ENCODE measurements at regions not wholly inside any gene's neighbourhood (a gene's known extent, or its start where the extent isn't known, plus 50 kb on each side); places are given as distances from the start of the nearest gene placed in this dataset.

DNA sequence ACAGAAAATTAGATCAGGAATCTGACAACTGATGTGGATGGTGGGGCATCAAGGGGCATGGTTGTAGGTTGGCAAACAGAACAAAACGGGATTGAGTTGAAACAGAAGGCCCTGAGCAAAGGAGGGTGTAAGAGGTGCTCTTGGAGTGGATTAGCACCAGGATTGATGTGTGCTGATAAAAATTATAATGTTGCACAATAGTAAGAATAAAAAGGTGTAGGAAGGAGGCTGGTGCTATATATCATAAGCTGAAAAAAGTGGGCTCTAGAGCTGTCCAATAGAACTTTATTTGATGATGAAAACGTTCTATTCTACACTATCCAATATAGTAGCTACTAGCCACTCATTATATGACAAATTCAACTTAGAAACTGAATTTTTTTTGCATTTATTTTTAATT lies 263.1 kb upstream of the GYPC start:
- Histone ChIP-seq H3K27me3 (no peaks in the 10 kb centered on the region), H3K4me3 (no peak overlapping the region), H3K27ac (no peak overlapping the region), H3K9me3 (no peaks in the 10 kb centered on the region), H3K4me1 (no peaks in the 10 kb centered on the region), H3K36me3 (no peaks in the 10 kb centered on the region)
- ATAC-seq = no peak
- DNase-seq = no peak
- intact Hi-C loops (cut with DNase I; ENCODE audit: low total_unique reads) (no loop called here), in situ Hi-C loops (cut with MboI; ENCODE audit: low sequenced_read_pairs in 4 of 4) (no loop called here)
- no peak for TF ChIP-seq POLR2A (IDR thresholded peaks at IDR 0.05)
- TF ChIP-seq, protein P1, sequence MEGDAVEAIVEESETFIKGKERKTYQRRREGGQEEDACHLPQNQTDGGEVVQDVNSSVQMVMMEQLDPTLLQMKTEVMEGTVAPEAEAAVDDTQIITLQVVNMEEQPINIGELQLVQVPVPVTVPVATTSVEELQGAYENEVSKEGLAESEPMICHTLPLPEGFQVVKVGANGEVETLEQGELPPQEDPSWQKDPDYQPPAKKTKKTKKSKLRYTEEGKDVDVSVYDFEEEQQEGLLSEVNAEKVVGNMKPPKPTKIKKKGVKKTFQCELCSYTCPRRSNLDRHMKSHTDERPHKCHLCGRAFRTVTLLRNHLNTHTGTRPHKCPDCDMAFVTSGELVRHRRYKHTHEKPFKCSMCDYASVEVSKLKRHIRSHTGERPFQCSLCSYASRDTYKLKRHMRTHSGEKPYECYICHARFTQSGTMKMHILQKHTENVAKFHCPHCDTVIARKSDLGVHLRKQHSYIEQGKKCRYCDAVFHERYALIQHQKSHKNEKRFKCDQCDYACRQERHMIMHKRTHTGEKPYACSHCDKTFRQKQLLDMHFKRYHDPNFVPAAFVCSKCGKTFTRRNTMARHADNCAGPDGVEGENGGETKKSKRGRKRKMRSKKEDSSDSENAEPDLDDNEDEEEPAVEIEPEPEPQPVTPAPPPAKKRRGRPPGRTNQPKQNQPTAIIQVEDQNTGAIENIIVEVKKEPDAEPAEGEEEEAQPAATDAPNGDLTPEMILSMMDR (IDR thresholded peaks at IDR 0.05 in 4 of 5, conservative IDR thresholded peaks at IDR 0.05 in 1 of 5) = no peak

DNA sequence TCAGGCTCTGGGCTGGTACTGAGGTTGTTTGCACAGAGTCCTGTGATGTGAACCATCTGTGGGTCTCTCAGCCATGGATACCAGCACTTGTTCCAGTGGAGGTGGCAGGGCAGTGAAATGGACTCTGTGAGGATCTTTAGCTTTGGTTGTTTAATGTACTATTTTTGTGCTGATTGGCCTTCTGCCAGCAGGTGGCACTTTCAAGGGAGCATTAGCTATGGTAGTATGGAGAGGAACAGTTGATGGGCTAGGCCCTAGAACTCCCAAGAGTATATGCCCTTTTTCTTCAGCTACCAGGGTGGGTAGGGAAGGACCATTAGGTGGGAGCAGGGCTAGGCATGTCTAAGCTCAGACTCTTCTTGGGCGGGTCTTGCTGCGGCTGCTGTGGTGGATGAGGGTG lies 257.0 kb upstream of the GYPC start:
- Histone ChIP-seq H3K27ac (no peak overlapping the region), H3K9me3 (no peaks in the 10 kb centered on the region), H3K4me3 (no peak overlapping the region), H3K4me1 (no peaks in the 10 kb centered on the region), H3K27me3 (no peaks in the 10 kb centered on the region), H3K36me3 (no peaks in the 10 kb centered on the region)
- intact Hi-C loops (cut with DNase I; ENCODE audit: low total_unique reads) (no loop called here), in situ Hi-C loops (cut with MboI; ENCODE audit: low sequenced_read_pairs in 4 of 4) (no loop called here)
- TF ChIP-seq, protein P1 (IDR thresholded peaks at IDR 0.05 in 4 of 5, conservative IDR thresholded peaks at IDR 0.05 in 1 of 5) = no peak
- no peak for TF ChIP-seq POLR2A (IDR thresholded peaks at IDR 0.05)
- DNase-seq (no peak), ATAC-seq (no peak)

DNA sequence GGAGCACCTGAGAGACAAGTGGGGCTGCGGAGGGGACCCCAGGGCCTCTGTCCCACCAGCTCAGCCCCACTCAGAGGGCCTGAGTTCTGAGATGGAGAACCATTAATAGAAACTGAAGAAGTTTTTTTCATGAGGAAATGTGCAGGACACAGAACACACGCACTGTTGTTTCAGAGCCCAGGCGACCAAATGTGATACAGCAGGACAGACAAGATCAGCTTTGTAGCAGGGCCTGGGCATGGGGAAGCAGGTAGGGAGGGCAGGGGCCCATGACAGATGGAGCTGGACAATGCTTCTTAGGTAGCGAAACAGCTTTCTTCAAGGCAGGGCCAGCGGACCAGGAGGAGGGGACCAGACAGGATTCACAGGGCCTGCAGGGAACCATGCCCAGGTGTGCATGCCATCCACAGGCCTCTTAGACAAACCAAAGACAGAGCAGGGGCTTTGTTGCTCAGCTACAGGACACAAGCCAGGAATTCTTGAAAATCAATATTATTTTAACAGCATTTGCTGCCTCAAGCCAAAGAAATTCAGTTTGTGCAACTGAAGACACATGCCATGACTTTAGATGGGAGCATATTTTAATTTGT lies 252.8 kb upstream of the GYPC start:
- H3K4me3 ChIP-seq = no peak overlapping the region
- no peaks in the 10 kb centered on the region for H3K36me3 ChIP-seq
- no peaks in the 10 kb centered on the region for H3K27me3 ChIP-seq
- DNase-seq (no peak), ATAC-seq (no peak)
- in situ Hi-C loops (cut with MboI; ENCODE audit: low sequenced_read_pairs in 4 of 4) (no loop called here), intact Hi-C loops (cut with DNase I; ENCODE audit: low total_unique reads) (no loop called here)
- no peaks in the 10 kb centered on the region for H3K4me1 ChIP-seq
- TF ChIP-seq, protein P1 (IDR thresholded peaks at IDR 0.05 in 4 of 5, conservative IDR thresholded peaks at IDR 0.05 in 1 of 5) = no peak
- TF ChIP-seq POLR2A (IDR thresholded peaks at IDR 0.05) = no peak
- H3K9me3 ChIP-seq = no peaks in the 10 kb centered on the region
- H3K27ac ChIP-seq = no peak overlapping the region

DNA sequence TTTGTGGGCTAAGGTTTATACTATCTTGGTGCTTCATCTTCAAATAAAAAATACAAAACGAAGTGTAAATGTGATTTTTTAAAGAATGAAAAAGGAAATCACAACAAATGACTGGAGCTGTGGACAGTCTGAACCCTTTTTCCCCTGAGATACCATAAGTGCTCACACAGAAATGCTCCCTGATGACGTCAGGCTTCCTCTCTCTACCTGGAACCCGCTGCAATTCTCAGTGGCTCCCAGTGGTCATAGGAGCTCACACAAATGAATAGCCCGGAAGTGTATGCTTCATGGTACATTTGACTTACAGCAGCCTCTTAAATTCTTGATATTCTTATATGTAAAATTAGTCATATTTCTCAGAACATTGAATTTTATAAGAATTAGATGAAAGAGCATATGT lies 249.7 kb upstream of the GYPC start:
- DNase-seq (no peak), ATAC-seq (no peak)
- TF ChIP-seq, protein P1 (IDR thresholded peaks at IDR 0.05 in 4 of 5, conservative IDR thresholded peaks at IDR 0.05 in 1 of 5) = no peak
- no peak for TF ChIP-seq POLR2A (IDR thresholded peaks at IDR 0.05)
- no peaks in the 10 kb centered on the region for H3K27me3 ChIP-seq
- in situ Hi-C loops (cut with MboI; ENCODE audit: low sequenced_read_pairs in 4 of 4) (no loop called here), intact Hi-C loops (cut with DNase I; ENCODE audit: low total_unique reads) (no loop called here)
- no peak overlapping the region for H3K4me3 ChIP-seq
- H3K4me1 ChIP-seq = no peaks in the 10 kb centered on the region
- no peak overlapping the region for H3K27ac ChIP-seq
- no peaks in the 10 kb centered on the region for H3K36me3 ChIP-seq
- no peaks in the 10 kb centered on the region for H3K9me3 ChIP-seq

DNA sequence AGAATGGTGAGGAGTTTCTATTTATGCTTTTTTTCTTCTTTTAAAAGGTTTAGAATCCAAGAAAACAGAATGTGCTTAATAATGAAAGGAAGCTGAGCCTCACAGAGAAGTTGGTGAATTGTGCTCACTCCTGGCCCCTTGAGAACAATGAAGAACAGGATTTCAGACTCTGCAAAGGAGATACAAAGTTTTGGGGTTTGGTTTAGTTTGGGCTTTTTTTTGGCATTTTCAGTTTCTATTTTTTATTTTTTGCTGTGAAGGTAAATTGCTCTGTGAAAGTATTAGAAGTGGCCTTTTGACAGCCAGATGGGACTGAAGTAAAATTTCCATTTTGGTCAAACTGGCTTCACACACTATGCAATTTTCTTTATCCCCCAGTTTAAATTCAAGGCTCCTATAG lies 247.3 kb upstream of the GYPC start:
- H3K36me3 ChIP-seq = no peaks in the 10 kb centered on the region
- ATAC-seq (no peak), DNase-seq (no peak)
- no peaks in the 10 kb centered on the region for H3K9me3 ChIP-seq
- H3K4me3 ChIP-seq = no peak overlapping the region
- H3K27me3 ChIP-seq = no peaks in the 10 kb centered on the region
- TF ChIP-seq, protein P1 (IDR thresholded peaks at IDR 0.05 in 4 of 5, conservative IDR thresholded peaks at IDR 0.05 in 1 of 5) = no peak
- no peak for TF ChIP-seq POLR2A (IDR thresholded peaks at IDR 0.05)
- in situ Hi-C loops (cut with MboI; ENCODE audit: low sequenced_read_pairs in 4 of 4) = no loop called here
- no peak overlapping the region for H3K27ac ChIP-seq
- no peaks in the 10 kb centered on the region for H3K4me1 ChIP-seq
- intact Hi-C loops (cut with DNase I; ENCODE audit: low total_unique reads) = no loop called here

Measured in gastrocnemius medialis (tissue), 4 donors.